ENCODE measurements at regions not wholly inside any gene's neighbourhood (a gene's known extent, or its start where the extent isn't known, plus 50 kb on each side); places are given as distances from the start of the nearest gene placed in this dataset.

DNA sequence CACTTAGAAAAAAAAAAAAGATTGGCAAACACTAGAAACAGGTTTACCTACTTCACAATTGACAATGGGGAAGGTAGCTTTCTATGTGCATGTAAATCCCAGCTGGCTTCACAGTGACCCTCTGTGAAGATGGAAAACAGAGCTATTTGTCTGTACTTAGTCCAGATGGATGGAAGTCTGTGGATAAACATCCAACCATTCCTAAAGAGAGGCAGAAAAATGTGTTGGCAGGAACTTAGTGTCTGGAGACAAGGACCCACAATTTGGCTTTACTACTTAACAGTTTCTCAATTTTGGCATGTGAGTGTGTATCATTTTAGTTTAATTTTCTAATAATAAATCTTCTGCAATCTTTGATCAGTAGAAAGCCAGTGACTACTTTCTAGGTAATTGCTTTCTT, 154.4 kb downstream of the RAD51AP2 start:
- Histone ChIP-seq H4K20me1 (ENCODE audit: control insufficient read depth, extremely low read depth, insufficient read depth, low read length) (no peaks in the 10 kb centered on the region), H3K4me1 (ENCODE audit: control insufficient read depth, extremely low read depth, insufficient read depth, low read length) (no peaks in the 10 kb centered on the region), H3K4me2 (ENCODE audit: control insufficient read depth, extremely low read depth, insufficient read depth, low read depth, low read length) (no peak overlapping the region), H3K79me2 (ENCODE audit: control insufficient read depth, insufficient read depth, low read length) (no peaks in the 10 kb centered on the region), H3K36me3 (ENCODE audit: control insufficient read depth in 2 of 2, extremely low read depth in 1 of 2, insufficient read depth in 2 of 2, low read length in 2 of 2) (no peaks in the 10 kb centered on the region), H3K9me3 (ENCODE audit: control insufficient read depth, low read depth, low read length) (no peaks in the 10 kb centered on the region), H3K27ac (ENCODE audit: control insufficient read depth, insufficient read depth, low read length) (no peak overlapping the region), H3K9me1 (ENCODE audit: control insufficient read depth, extremely low read depth, insufficient read depth, low read length) (no peaks in the 10 kb centered on the region), H3K4me3 (ENCODE audit: control insufficient read depth in 2 of 3, extremely low read depth in 1 of 3, insufficient read depth in 2 of 3, low read depth in 1 of 3, low read length in 3 of 3) (no peak overlapping the region), H2AFZ (ENCODE audit: control insufficient read depth, low read length) (no peak overlapping the region), H3K27me3 (ENCODE audit: control insufficient read depth, extremely low read depth, insufficient read depth, low read length) (no peaks in the 10 kb centered on the region), H3K9ac (ENCODE audit: control insufficient read depth, extremely low read depth, insufficient read depth, low read length) (no peak overlapping the region)
- dilution Hi-C loops (cut with MboI; ENCODE audit: extremely low pct_ligation_motif_present, low sequenced_read_pairs) = no loop called here
- DNase-seq (ENCODE audit: low read depth, low spot score) = no peak
- TF ChIP-seq, protein P1, sequence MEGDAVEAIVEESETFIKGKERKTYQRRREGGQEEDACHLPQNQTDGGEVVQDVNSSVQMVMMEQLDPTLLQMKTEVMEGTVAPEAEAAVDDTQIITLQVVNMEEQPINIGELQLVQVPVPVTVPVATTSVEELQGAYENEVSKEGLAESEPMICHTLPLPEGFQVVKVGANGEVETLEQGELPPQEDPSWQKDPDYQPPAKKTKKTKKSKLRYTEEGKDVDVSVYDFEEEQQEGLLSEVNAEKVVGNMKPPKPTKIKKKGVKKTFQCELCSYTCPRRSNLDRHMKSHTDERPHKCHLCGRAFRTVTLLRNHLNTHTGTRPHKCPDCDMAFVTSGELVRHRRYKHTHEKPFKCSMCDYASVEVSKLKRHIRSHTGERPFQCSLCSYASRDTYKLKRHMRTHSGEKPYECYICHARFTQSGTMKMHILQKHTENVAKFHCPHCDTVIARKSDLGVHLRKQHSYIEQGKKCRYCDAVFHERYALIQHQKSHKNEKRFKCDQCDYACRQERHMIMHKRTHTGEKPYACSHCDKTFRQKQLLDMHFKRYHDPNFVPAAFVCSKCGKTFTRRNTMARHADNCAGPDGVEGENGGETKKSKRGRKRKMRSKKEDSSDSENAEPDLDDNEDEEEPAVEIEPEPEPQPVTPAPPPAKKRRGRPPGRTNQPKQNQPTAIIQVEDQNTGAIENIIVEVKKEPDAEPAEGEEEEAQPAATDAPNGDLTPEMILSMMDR (optimal IDR thresholded peaks at IDR 0.05 in 1 of 3, IDR thresholded peaks at IDR 0.05 in 1 of 3, conservative IDR thresholded peaks at IDR 0.05 in 1 of 3; ENCODE audit: extremely low read depth in 1 of 3, insufficient read depth in 2 of 3, low read length in 3 of 3) = no peak
- no peak for TF ChIP-seq EZH2 (IDR thresholded peaks at IDR 0.05; ENCODE audit: low read length)
- FAIRE-seq = no peak

DNA sequence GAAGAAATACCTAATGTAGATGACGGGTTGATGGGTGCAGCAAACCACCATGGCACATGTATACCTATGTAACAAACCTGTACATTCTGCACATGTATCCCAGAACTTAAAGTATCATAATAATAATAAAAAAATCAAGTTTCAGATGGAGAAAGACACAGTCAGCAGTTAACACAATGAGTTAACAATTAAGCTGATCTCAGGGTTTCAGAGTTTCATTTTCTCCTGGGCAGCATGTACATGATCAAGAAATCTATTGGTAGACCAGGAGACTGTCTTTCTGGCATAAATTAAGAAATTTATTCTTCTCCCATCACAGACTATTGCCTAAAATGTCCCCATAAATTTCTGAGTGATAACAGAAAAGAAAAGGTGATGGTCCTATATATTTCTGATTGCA, 155.3 kb downstream of the RAD51AP2 start:
- dilution Hi-C loops (cut with MboI; ENCODE audit: extremely low pct_ligation_motif_present, low sequenced_read_pairs) = no loop called here
- no peaks in the 10 kb centered on the region for H3K9me1 ChIP-seq (ENCODE audit: control insufficient read depth, extremely low read depth, insufficient read depth, low read length)
- DNase-seq (ENCODE audit: low read depth, low spot score) = no peak
- H3K9ac ChIP-seq (ENCODE audit: control insufficient read depth, extremely low read depth, insufficient read depth, low read length) = no peak overlapping the region
- H3K79me2 ChIP-seq (ENCODE audit: control insufficient read depth, insufficient read depth, low read length) = no peaks in the 10 kb centered on the region
- FAIRE-seq = no peak
- H3K9me3 ChIP-seq (ENCODE audit: control insufficient read depth, low read depth, low read length) = no peaks in the 10 kb centered on the region
- no peaks in the 10 kb centered on the region for H4K20me1 ChIP-seq (ENCODE audit: control insufficient read depth, extremely low read depth, insufficient read depth, low read length)
- no peak overlapping the region for H3K27ac ChIP-seq (ENCODE audit: control insufficient read depth, insufficient read depth, low read length)
- H3K4me2 ChIP-seq (ENCODE audit: control insufficient read depth, extremely low read depth, insufficient read depth, low read depth, low read length) = no peak overlapping the region
- no peaks in the 10 kb centered on the region for H3K36me3 ChIP-seq (ENCODE audit: control insufficient read depth in 2 of 2, extremely low read depth in 1 of 2, insufficient read depth in 2 of 2, low read length in 2 of 2)
- TF ChIP-seq, protein P1 (optimal IDR thresholded peaks at IDR 0.05 in 1 of 3, IDR thresholded peaks at IDR 0.05 in 1 of 3, conservative IDR thresholded peaks at IDR 0.05 in 1 of 3; ENCODE audit: extremely low read depth in 1 of 3, insufficient read depth in 2 of 3, low read length in 3 of 3) = no peak
- TF ChIP-seq EZH2 (IDR thresholded peaks at IDR 0.05; ENCODE audit: low read length) = no peak
- H3K4me1 ChIP-seq (ENCODE audit: control insufficient read depth, extremely low read depth, insufficient read depth, low read length) = no peaks in the 10 kb centered on the region
- H3K4me3 ChIP-seq (ENCODE audit: control insufficient read depth in 2 of 3, extremely low read depth in 1 of 3, insufficient read depth in 2 of 3, low read depth in 1 of 3, low read length in 3 of 3) = no peak overlapping the region
- H3K27me3 ChIP-seq (ENCODE audit: control insufficient read depth, extremely low read depth, insufficient read depth, low read length) = no peaks in the 10 kb centered on the region
- no peak overlapping the region for H2AFZ ChIP-seq (ENCODE audit: control insufficient read depth, low read length)
